Right lung (tissue), 2 donors: ENCODE measurements at regions not wholly inside any gene's neighbourhood (a gene's known extent, or its start where the extent isn't known, plus 50 kb on each side); places are given as distances from the start of the nearest gene placed in this dataset.

ENCODE experiments used
- DNase-seq, 2 donors: peaks; one replicate each; pipeline ENCODE4 v3.0.0-alpha.2; 2013

GRCh38 chr3:178446059-178446458 is 90.2 kb upstream of the KCNMB2 start:
- peak; percentile 21 to 27 for DNase-seq

- no peak for DNase-seq
Measured at GRCh38 chr3:178450476-178450875, 85.8 kb upstream of the KCNMB2 start.

- no peak for DNase-seq
Measured at GRCh38 chr3:178451799-178452198, 84.4 kb upstream of the KCNMB2 start.

- peak; percentile 44 to 55 for DNase-seq
Measured at GRCh38 chr3:178454726-178455125, 81.5 kb upstream of the KCNMB2 start.

GRCh38 chr3:178455226-178455625 is 81.0 kb upstream of the KCNMB2 start:
- peak in 1 of 2 donors; percentile 39 for DNase-seq

- no peak for DNase-seq
Measured at GRCh38 chr3:178455946-178456345, 80.3 kb upstream of the KCNMB2 start.

- DNase-seq: peak in 1 of 2 donors; percentile 21
Measured at GRCh38 chr3:178456621-178457285, 79.5 kb upstream of the KCNMB2 start.

- DNase-seq: no peak
Measured at GRCh38 chr3:178457511-178457910, 78.7 kb upstream of the KCNMB2 start.

GRCh38 chr3:178458313-178459037 is 77.8 kb upstream of the KCNMB2 start:
- DNase-seq: no peak

GRCh38 chr3:178459038-178459410 is 77.2 kb upstream of the KCNMB2 start:
- no peak for DNase-seq

GRCh38 chr3:178465260-178466180 is 70.7 kb upstream of the KCNMB2 start:
- DNase-seq: no peak

GRCh38 chr3:178472941-178473340 is 63.3 kb upstream of the KCNMB2 start:
- no peak for DNase-seq

- DNase-seq: no peak
Measured at GRCh38 chr3:178474526-178474925, 61.7 kb upstream of the KCNMB2 start.

- no peak for DNase-seq
Measured at GRCh38 chr3:178475062-178475461, 61.2 kb upstream of the KCNMB2 start.

GRCh38 chr3:178476886-178477285 is 59.4 kb upstream of the KCNMB2 start:
- no peak for DNase-seq

- DNase-seq: no peak
Measured at GRCh38 chr3:178479446-178479845, 56.8 kb upstream of the KCNMB2 start.

GRCh38 chr3:178479860-178480259 is 56.4 kb upstream of the KCNMB2 start:
- no peak for DNase-seq

- no peak for DNase-seq
Measured at GRCh38 chr3:178480274-178480673, 56.0 kb upstream of the KCNMB2 start.

GRCh38 chr3:178480795-178481194 is 55.4 kb upstream of the KCNMB2 start:
- no peak for DNase-seq

GRCh38 chr3:178482981-178483380 is 53.3 kb upstream of the KCNMB2 start:
- DNase-seq: no peak

- no peak for DNase-seq
Measured at GRCh38 chr3:178483704-178484103, 52.5 kb upstream of the KCNMB2 start.

- no peak for DNase-seq
Measured at GRCh38 chr3:178485756-178486155, 50.5 kb upstream of the KCNMB2 start.
